GM12878 (cell line): ENCODE measurements at regions not wholly inside any gene's neighbourhood (a gene's known extent, or its start where the extent isn't known, plus 50 kb on each side); places are given as distances from the start of the nearest gene placed in this dataset.

Source experiments
- ATAC-seq: fragments of 200-7000 bp; cut with Tn5 transposase; 3 replicates; pipeline ENCODE4 v1.9.1; 2020; ENCODE audit warnings: mild to moderate bottlenecking, moderate library complexity
- BruUV-seq: library from RNA; stranded (reverse); fragments of 400-500 nt; replicated peaks from 2 replicates; lab custom pipeline; 2021; lab: Mats Ljungman, UMichigan
- CTCF ChIA-PET: fragments of 300-600 bp; sonication (Branson Sonifier 250); formaldehyde crosslinking; extraction: SDS; loops from one replicate; lab custom pipeline; 2021; ENCODE audit warnings: inconsistent platforms; lab: Yijun Ruan, JAX
- POLR2A ChIA-PET: fragments of 350-600 bp; formaldehyde crosslinking; extraction: SDS; loops from one replicate; lab custom pipeline; 2021; ENCODE audit warnings: inconsistent platforms; lab: Charles Lee
- RAD21 ChIA-PET: fragments of 300-600 bp; sonication (Branson Sonifier 250); formaldehyde crosslinking; loops from one replicate; lab custom pipeline; 2023; ENCODE audit warnings: antibody characterized with exemption; ENCODE audit not compliant: unreplicated experiment; lab: Charles Lee
- SMC1A ChIA-PET: fragments of 300-600 bp; sonication (Branson Sonifier 250); formaldehyde crosslinking; loops from one replicate; lab custom pipeline; 2023; ENCODE audit not compliant: unreplicated experiment, uncharacterized antibody; lab: Charles Lee
- DNase-seq: peaks from one replicate; pipeline ENCODE4 v3.0.0-alpha.2; 2011; ENCODE audit warnings: low read depth, low spot score
- FAIRE-seq: peaks from 3 replicates; lab custom pipeline; 2011; peaks lifted over from hg19 to GRCh38; lab: Jason Lieb, UNC
- H2AFZ ChIP-seq: 2 replicates; pipeline ENCODE4 v1.6.0; 2011; ENCODE audit warnings: low read depth, low read length, control low read depth; ENCODE audit not compliant: control insufficient read depth
- H3K27ac ChIP-seq: 2 replicates; pipeline ENCODE4 v1.5.1; 2011; ENCODE audit warnings: control low read depth; ENCODE audit not compliant: control insufficient read depth, insufficient read depth
- H3K27me3 ChIP-seq, 2 experiments: replicated peaks in 1 of 2; 2 replicates each; pipeline versions ENCODE4 v1.6.0 to v1.6.1; 2011; ENCODE audit warnings: low read length in 1 of 2; ENCODE audit not compliant: control insufficient read depth in 2 of 2, insufficient read depth in 2 of 2
- H3K36me3 ChIP-seq, 2 experiments: 2 replicates each; pipeline ENCODE4 v1.5.1; 2011; ENCODE audit warnings: low read length in 1 of 2; ENCODE audit not compliant: control insufficient read depth in 2 of 2, insufficient read depth in 2 of 2
- H3K4me1 ChIP-seq: 2 replicates; pipeline ENCODE4 v1.6.1; 2011; ENCODE audit warnings: mild to moderate bottlenecking, low read length, moderate library complexity, mixed read lengths; ENCODE audit not compliant: control insufficient read depth, insufficient read depth
- H3K4me2 ChIP-seq: 2 replicates; pipeline ENCODE4 v1.6.0; 2011; ENCODE audit warnings: control low read depth; ENCODE audit not compliant: control insufficient read depth, insufficient read depth
- H3K4me3 ChIP-seq: fragments of 200-600 bp; sonication (generic); 2 replicates; pipeline ENCODE4 v1.5.1; 2016
- H3K79me2 ChIP-seq: 2 replicates; pipeline ENCODE4 v1.6.0; 2011; ENCODE audit warnings: low read length; ENCODE audit not compliant: control insufficient read depth, insufficient read depth
- H3K9ac ChIP-seq: 2 replicates; pipeline ENCODE4 v1.8.0; 2011; ENCODE audit warnings: low read length, control low read depth, mixed read lengths; ENCODE audit not compliant: control insufficient read depth, insufficient read depth
- H3K9me3 ChIP-seq: replicated peaks from 3 replicates; pipeline ENCODE4 v1.5.1; 2011; ENCODE audit warnings: mild to moderate bottlenecking, low read length; ENCODE audit not compliant: control insufficient read depth, insufficient read depth
- H4K20me1 ChIP-seq: 2 replicates; pipeline ENCODE4 v1.6.0; 2011; ENCODE audit not compliant: control insufficient read depth, insufficient read depth
- CBX3 ChIP-seq: fragments of 200-600 bp; sonication (generic); IDR thresholded peaks from 2 replicates; pipeline ENCODE4 v1.6.1; 2016; ENCODE audit warnings: low read depth, borderline replicate concordance
- EED ChIP-seq: sonication (generic); IDR thresholded peaks from 2 replicates; pipeline ENCODE4 v1.6.1; 2016; ENCODE audit warnings: antibody characterized with exemption, low read depth
- EGR1 ChIP-seq, 2 experiments: IDR thresholded peaks; 1 replicate in 1 of 2; 2 replicates in 1 of 2; pipeline ENCODE4 v1.6.1; 2011 to 2012; ENCODE audit warnings: low read depth in 2 of 2, low read length in 2 of 2, borderline replicate concordance in 1 of 2, mild to moderate bottlenecking in 1 of 2, moderate library complexity in 1 of 2
- FOS ChIP-seq: IDR thresholded peaks from 3 replicates; pipeline ENCODE4 v1.6.1; 2011; ENCODE audit warnings: borderline replicate concordance; ENCODE audit not compliant: insufficient read length; ENCODE audit errors: extremely low read depth
- FOXK2 ChIP-seq: fragments of 450-650 bp; IDR thresholded peaks from 2 replicates; pipeline ENCODE4 v1.6.1; 2017; ENCODE audit warnings: mild to moderate bottlenecking, moderate library complexity
- MTA3 ChIP-seq: IDR thresholded peaks from 2 replicates; pipeline ENCODE4 v1.6.1; 2012; ENCODE audit warnings: low read length, inconsistent platforms, borderline replicate concordance
- MXI1 ChIP-seq: fragments of 150-350 bp; IDR thresholded peaks from 2 replicates; pipeline ENCODE4 v1.6.1; 2011; ENCODE audit warnings: low read depth, mild to moderate bottlenecking, inconsistent platforms, low read length, improper control_type of control experiment
- MYC ChIP-seq: IDR thresholded peaks from 2 replicates; pipeline ENCODE4 v1.6.1; 2011; ENCODE audit warnings: mild to moderate bottlenecking, low read length, moderate library complexity, inconsistent platforms; ENCODE audit not compliant: insufficient read depth, insufficient replicate concordance, insufficient read length, severe bottlenecking
- NR2C1 ChIP-seq: fragments of 450-650 bp; IDR thresholded peaks from 2 replicates; pipeline ENCODE4 v1.6.1; 2017; ENCODE audit warnings: antibody characterized with exemption, mild to moderate bottlenecking, moderate library complexity
- RFX5 ChIP-seq: IDR thresholded peaks from 2 replicates; pipeline ENCODE4 v1.6.1; 2011; ENCODE audit warnings: low read depth, low read length, improper control_type of control experiment
- SIX5 ChIP-seq: IDR thresholded peaks from 2 replicates; pipeline ENCODE4 v1.6.1; 2011; ENCODE audit warnings: mild to moderate bottlenecking, low read depth, low read length, moderate library complexity; ENCODE audit not compliant: severe bottlenecking
- SMAD5 ChIP-seq: IDR thresholded peaks from 2 replicates; pipeline ENCODE4 v1.6.1; 2016; ENCODE audit warnings: antibody characterized with exemption, low read depth
- STAT3 ChIP-seq: IDR thresholded peaks from 2 replicates; pipeline ENCODE4 v1.6.1; 2011; ENCODE audit warnings: low read depth, low read length, improper control_type of control experiment
- ZNF217 ChIP-seq: fragments of 450-650 bp; IDR thresholded peaks from 2 replicates; pipeline ENCODE4 v1.6.1; 2017; ENCODE audit warnings: antibody characterized with exemption, mild to moderate bottlenecking
- WGBS: methylation state at CpG from one replicate; pipeline ENCODE4 v1.1.6; 2016; ENCODE audit warnings: low lambda C conversion rate; ENCODE audit not compliant: insufficient replicate concordance, insufficient coverage; ENCODE audit errors: missing lambda C conversion rate; 5-methylcytosine and 5-hydroxymethylcytosine counted together
- in situ Hi-C: fragments of 300-500 bp; cut with MboI; formaldehyde crosslinking; loops from 9 replicates; pipeline ENCODE4 v1.14.3; 2018; ENCODE audit warnings: mixed read lengths
- intact Hi-C: fragments of 100-400 bp; cut with micrococcal nuclease; formaldehyde crosslinking; loops from one replicate; pipeline ENCODE4 v1.14.2; 2022; ENCODE audit not compliant: unreplicated experiment
- TF ChIP-seq, protein P1 (sequence below), 3 experiments: IDR thresholded peaks in 2 of 3; conservative IDR thresholded peaks in 1 of 3; 2 replicates each; pipeline ENCODE4 v1.5.1; 2011; ENCODE audit warnings: low read depth in 3 of 3, low read length in 3 of 3, mild to moderate bottlenecking in 3 of 3, control low read depth in 2 of 3, moderate library complexity in 2 of 3, inconsistent platforms in 1 of 3, mixed read lengths in 1 of 3; ENCODE audit not compliant: control insufficient read depth in 2 of 3, insufficient read depth in 1 of 3; ENCODE audit errors: extremely low read depth in 1 of 3
- TF ChIP-seq, protein P2 (sequence below): fragments of 450-650 bp; IDR thresholded peaks from 2 replicates; pipeline ENCODE4 v1.6.1; 2016; ENCODE audit warnings: mild to moderate bottlenecking

DNA sequence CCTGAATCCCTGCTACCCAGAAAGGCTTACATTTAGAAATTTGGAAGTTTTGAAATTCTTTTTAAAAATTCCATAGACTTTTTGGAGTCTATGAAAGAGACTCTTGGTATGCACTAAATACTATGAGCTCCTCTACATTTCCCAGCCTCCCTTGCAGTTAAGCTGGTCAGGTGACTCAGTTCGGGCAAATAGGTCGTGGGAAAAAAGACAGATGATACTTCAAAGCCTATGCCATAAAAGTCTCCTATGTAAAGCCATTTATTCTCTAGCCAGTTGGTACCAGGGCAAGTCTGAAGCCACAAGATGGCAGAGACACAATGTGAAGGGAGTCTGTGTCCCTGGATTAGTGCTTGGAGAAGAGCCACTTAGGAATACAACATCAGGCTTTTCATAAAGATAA, 101.8 kb downstream of the BOD1 start:
- SMC1A ChIA-PET = no interaction called here
- no peak overlapping the region for H3K4me2 ChIP-seq
- H3K27ac ChIP-seq = no peak overlapping the region
- no peaks in the 10 kb centered on the region; a peak in 1 of 4 replicates for H3K27me3 ChIP-seq
- no peaks in the 10 kb centered on the region for H3K79me2 ChIP-seq
- no peaks in the 10 kb centered on the region for H3K36me3 ChIP-seq
- H3K9ac ChIP-seq = no peak overlapping the region
- no TSS peak for BruUV-seq
- H2AFZ ChIP-seq = no peak overlapping the region
- in situ Hi-C loops (no loop called here), intact Hi-C loops (no loop called here)
- WGBS = 4% methylated on average over 2 of the region's 2 CpGs
- TF ChIP-seq EED = no peak
- TF ChIP-seq STAT3 = no peak
- TF ChIP-seq, protein P1, sequence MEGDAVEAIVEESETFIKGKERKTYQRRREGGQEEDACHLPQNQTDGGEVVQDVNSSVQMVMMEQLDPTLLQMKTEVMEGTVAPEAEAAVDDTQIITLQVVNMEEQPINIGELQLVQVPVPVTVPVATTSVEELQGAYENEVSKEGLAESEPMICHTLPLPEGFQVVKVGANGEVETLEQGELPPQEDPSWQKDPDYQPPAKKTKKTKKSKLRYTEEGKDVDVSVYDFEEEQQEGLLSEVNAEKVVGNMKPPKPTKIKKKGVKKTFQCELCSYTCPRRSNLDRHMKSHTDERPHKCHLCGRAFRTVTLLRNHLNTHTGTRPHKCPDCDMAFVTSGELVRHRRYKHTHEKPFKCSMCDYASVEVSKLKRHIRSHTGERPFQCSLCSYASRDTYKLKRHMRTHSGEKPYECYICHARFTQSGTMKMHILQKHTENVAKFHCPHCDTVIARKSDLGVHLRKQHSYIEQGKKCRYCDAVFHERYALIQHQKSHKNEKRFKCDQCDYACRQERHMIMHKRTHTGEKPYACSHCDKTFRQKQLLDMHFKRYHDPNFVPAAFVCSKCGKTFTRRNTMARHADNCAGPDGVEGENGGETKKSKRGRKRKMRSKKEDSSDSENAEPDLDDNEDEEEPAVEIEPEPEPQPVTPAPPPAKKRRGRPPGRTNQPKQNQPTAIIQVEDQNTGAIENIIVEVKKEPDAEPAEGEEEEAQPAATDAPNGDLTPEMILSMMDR (IDR thresholded peaks at IDR 0.05 in 2 of 3, conservative IDR thresholded peaks at IDR 0.05 in 1 of 3; ENCODE audit: control insufficient read depth in 2 of 3, extremely low read depth in 1 of 3, insufficient read depth in 1 of 3, low read depth in 3 of 3, low read length in 3 of 3) = no peak
- POLR2A ChIA-PET = no interaction called here
- RAD21 ChIA-PET = no interaction called here
- no peak for DNase-seq
- no peaks in the 10 kb centered on the region; the same call in 2 of the 3 replicates for H3K9me3 ChIP-seq
- H3K4me3 ChIP-seq = no peak overlapping the region
- peaks cover 10% of the 10 kb centered on the region; the same call in 1 of the 2 replicates for H3K4me1 ChIP-seq
- no peak for FAIRE-seq
- CTCF ChIA-PET = no interaction called here
- no peaks in the 10 kb centered on the region for H4K20me1 ChIP-seq
- no peak for ATAC-seq

DNA sequence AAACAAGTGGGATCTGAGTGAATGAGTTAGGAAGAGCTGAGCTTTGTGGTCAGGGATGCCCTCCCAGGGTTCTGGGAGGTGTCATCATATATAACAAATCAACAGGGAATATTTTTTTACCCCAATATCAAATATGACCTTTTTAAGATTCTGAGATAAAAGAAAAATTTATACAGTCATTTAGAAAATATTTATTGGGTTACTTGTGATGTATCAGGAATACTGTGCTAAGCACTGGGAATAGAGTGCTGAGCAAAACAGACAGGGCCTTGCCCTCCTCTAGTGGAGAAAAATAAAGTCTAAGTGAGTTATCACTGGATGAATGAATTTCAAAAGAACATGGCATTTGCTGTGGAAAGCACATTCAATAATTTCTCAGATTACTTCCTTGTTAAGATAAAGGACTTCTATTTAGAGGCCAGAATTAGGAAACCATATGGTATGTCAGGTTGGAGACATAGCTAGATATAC, 102.9 kb downstream of the BOD1 start:
- in situ Hi-C loops (no loop called here), intact Hi-C loops (no loop called here)
- Histone ChIP-seq H3K36me3 (no peaks in the 10 kb centered on the region), H3K9me3 (no peaks in the 10 kb centered on the region; the same call in 2 of the 3 replicates), H3K27ac (no peak overlapping the region), H3K79me2 (no peaks in the 10 kb centered on the region), H3K9ac (no peak overlapping the region), H4K20me1 (no peaks in the 10 kb centered on the region), H2AFZ (no peak overlapping the region), H3K27me3 (no peaks in the 10 kb centered on the region), H3K4me3 (no peak overlapping the region), H3K4me1 (peaks cover 10% of the 10 kb centered on the region; the same call in 1 of the 2 replicates), H3K4me2 (no peak overlapping the region; the same call in 1 of the 2 replicates)
- ChIA-PET CTCF (interaction anchor here (0.7 kb wide), 1 partner anchor 676 kb away, joined by 3 read pairs; no protein-coding TSS in a partner anchor), SMC1A (no interaction called here), RAD21 (no interaction called here), POLR2A (no interaction called here)
- BruUV-seq = no TSS peak
- ATAC-seq = no peak
- DNase-seq = no peak
- FAIRE-seq = no peak
- TF ChIP-seq MTA3 (no peak), CBX3 (no peak), SIX5 (no peak), MYC (no peak), ZNF217 (no peak), RFX5 (no peak), MXI1 (no peak), FOXK2 (no peak), SMAD5 (no peak), EGR1 (IDR thresholded peaks at IDR 0.05; ENCODE audit: borderline replicate concordance in 1 of 2, low read depth in 2 of 2, low read length in 2 of 2) (no peak), NR2C1 (no peak), FOS (no peak)
- TF ChIP-seq, protein P2, sequence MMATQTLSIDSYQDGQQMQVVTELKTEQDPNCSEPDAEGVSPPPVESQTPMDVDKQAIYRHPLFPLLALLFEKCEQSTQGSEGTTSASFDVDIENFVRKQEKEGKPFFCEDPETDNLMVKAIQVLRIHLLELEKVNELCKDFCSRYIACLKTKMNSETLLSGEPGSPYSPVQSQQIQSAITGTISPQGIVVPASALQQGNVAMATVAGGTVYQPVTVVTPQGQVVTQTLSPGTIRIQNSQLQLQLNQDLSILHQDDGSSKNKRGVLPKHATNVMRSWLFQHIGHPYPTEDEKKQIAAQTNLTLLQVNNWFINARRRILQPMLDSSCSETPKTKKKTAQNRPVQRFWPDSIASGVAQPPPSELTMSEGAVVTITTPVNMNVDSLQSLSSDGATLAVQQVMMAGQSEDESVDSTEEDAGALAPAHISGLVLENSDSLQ = no peak
